SK-N-SH (cell line): ENCODE measurements at regions not wholly inside any gene's neighbourhood (a gene's known extent, or its start where the extent isn't known, plus 50 kb on each side); places are given as distances from the start of the nearest gene placed in this dataset.

Experiments used
- CTCF ChIA-PET: fragments of 300-600, 350-600 bp; formaldehyde crosslinking; extraction: SDS; loops from one replicate; lab custom pipeline; 2021; lab: Yijun Ruan, JAX
- POLR2A ChIA-PET: fragments of 350-600 bp; sonication (Branson Sonifier 250); formaldehyde crosslinking; extraction: SDS; loops from one replicate; lab custom pipeline; 2020; ENCODE audit warnings: antibody characterized with exemption, inconsistent platforms; lab: Yijun Ruan, JAX
- DNase-seq: peaks from one replicate; pipeline ENCODE4 v3.0.0; 2012
- H2AFZ ChIP-seq: fragments of 200-600 bp; sonication (generic); 2 replicates; pipeline ENCODE4 v1.8.1; 2016; ENCODE audit warnings: antibody characterized with exemption, mild to moderate bottlenecking, low read depth
- H3F3A ChIP-seq: fragments of 200-600 bp; sonication (generic); replicated peaks from 2 replicates; pipeline ENCODE3; 2016; ENCODE audit warnings: antibody characterized with exemption, mild to moderate bottlenecking; ENCODE audit not compliant: insufficient read depth
- H3K27ac ChIP-seq, 2 experiments: fragments of 200-500 bp in 1 of 2; fragments of 200-600 bp in 1 of 2; sonication (Bioruptor generic) in 1 of 2; sonication (generic), shearing (Covaris generic) in 1 of 2; 2 replicates each; pipeline versions ENCODE4 v1.5.1 to v1.6.1; 2014 to 2016; ENCODE audit warnings: low read depth in 2 of 2, inconsistent platforms in 1 of 2, low read length in 1 of 2, mild to moderate bottlenecking in 1 of 2, mixed read lengths in 1 of 2
- H3K27me3 ChIP-seq: fragments of 200-600 bp; sonication (generic), shearing (Covaris generic); 2 replicates; pipeline ENCODE4 v1.6.1; 2016; ENCODE audit warnings: mixed run types; ENCODE audit not compliant: insufficient read depth
- H3K36me3 ChIP-seq, 2 experiments: fragments of 200-500 bp in 1 of 2; fragments of 200-600 bp in 1 of 2; sonication (Bioruptor generic) in 1 of 2; sonication (generic) in 1 of 2; replicated peaks in 1 of 2; 2 replicates each; pipeline versions ENCODE3 to v1.5.1; 2014 to 2016; ENCODE audit warnings: low read length in 1 of 2, mild to moderate bottlenecking in 1 of 2; ENCODE audit not compliant: insufficient read depth in 2 of 2, control insufficient read depth in 1 of 2
- H3K4me1 ChIP-seq, 2 experiments: fragments of 200-500 bp in 1 of 2; fragments of 200-600 bp in 1 of 2; sonication (Bioruptor generic) in 1 of 2; sonication (generic), shearing (Covaris generic) in 1 of 2; 2 replicates each; pipeline versions ENCODE4 v1.5.1 to v1.6.1; 2014 to 2016; ENCODE audit warnings: low read depth in 1 of 2, low read length in 1 of 2, mixed run types in 1 of 2; ENCODE audit not compliant: insufficient read depth in 2 of 2, control insufficient read depth in 1 of 2
- H3K4me2 ChIP-seq: fragments of 200-600 bp; sonication (generic), shearing (Covaris generic); 2 replicates; pipeline ENCODE4 v1.6.1; 2017; ENCODE audit warnings: mixed run types
- H3K4me3 ChIP-seq, 2 experiments: fragments of 200-500 bp in 1 of 2; fragments of 200-600 bp in 1 of 2; sonication (Bioruptor generic) in 1 of 2; sonication (generic), shearing (Covaris generic) in 1 of 2; 2 replicates each; pipeline versions ENCODE4 v1.5.1 to v1.8.1; 2014 to 2016; ENCODE audit warnings: low read depth in 2 of 2, inconsistent platforms in 1 of 2, low read length in 1 of 2, mild to moderate bottlenecking in 1 of 2, mixed read lengths in 1 of 2, moderate library complexity in 1 of 2
- H3K79me2 ChIP-seq: fragments of 200-600 bp; sonication (generic); 2 replicates; pipeline ENCODE4 v1.8.1; 2017; ENCODE audit warnings: mild to moderate bottlenecking; ENCODE audit not compliant: insufficient read depth
- H3K9ac ChIP-seq: fragments of 200-600 bp; sonication (generic); 2 replicates; pipeline ENCODE4 v1.6.1; 2017; ENCODE audit warnings: mixed run types
- H3K9me2 ChIP-seq: fragments of 200-600 bp; sonication (generic); 2 replicates; pipeline ENCODE4 v1.6.1; 2017; ENCODE audit warnings: mixed run types
- H3K9me3 ChIP-seq: fragments of 200-600 bp; sonication (generic); 2 replicates; pipeline ENCODE4 v1.6.1; 2017; ENCODE audit warnings: mixed run types, mild to moderate bottlenecking, moderate library complexity
- H4K20me1 ChIP-seq: fragments of 200-600 bp; sonication (generic); 2 replicates; pipeline ENCODE4 v1.6.1; 2017; ENCODE audit warnings: mild to moderate bottlenecking, mixed run types; ENCODE audit not compliant: insufficient read depth
- EZH2phosphoT487 ChIP-seq: fragments of 200-600 bp; sonication (generic); IDR thresholded peaks from 2 replicates; pipeline ENCODE4 v1.6.1; 2017; ENCODE audit warnings: low read depth, mixed run types, mild to moderate bottlenecking, antibody characterized with exemption, moderate library complexity, borderline replicate concordance
- FOXJ3 ChIP-seq: sonication (generic); formaldehyde crosslinking; IDR thresholded peaks from 2 replicates; pipeline ENCODE4 v1.5.1; 2020; ENCODE audit warnings: mild to moderate bottlenecking, missing genetic modification reagents
- MEF2A ChIP-seq: IDR thresholded peaks from 2 replicates; pipeline ENCODE4 v1.4.0; 2012; ENCODE audit warnings: low read depth, borderline replicate concordance
- MXI1 ChIP-seq: IDR thresholded peaks from 2 replicates; pipeline ENCODE4 v1.6.1; 2012; ENCODE audit warnings: mild to moderate bottlenecking, low read depth, low read length, improper control_type of control experiment
- NFIC ChIP-seq: IDR thresholded peaks from 2 replicates; pipeline ENCODE4 v1.4.0; 2012; ENCODE audit warnings: borderline replicate concordance
- NRF1 ChIP-seq: IDR thresholded peaks from 2 replicates; pipeline ENCODE4 v1.6.1; 2012; ENCODE audit warnings: low read depth, mild to moderate bottlenecking, low read length
- POLR2AphosphoS5 ChIP-seq: IDR thresholded peaks from 2 replicates; pipeline ENCODE4 v1.6.1; 2012; ENCODE audit warnings: low read depth, low read length
- RCOR1 ChIP-seq: fragments of 150-350 bp; IDR thresholded peaks from 2 replicates; pipeline ENCODE4 v1.6.1; 2017; ENCODE audit warnings: antibody characterized with exemption, low read length
- RFX5 ChIP-seq: IDR thresholded peaks from 2 replicates; pipeline ENCODE4 v1.6.1; 2012; ENCODE audit warnings: mild to moderate bottlenecking, improper control_type of control experiment, low read length
- SMC3 ChIP-seq: IDR thresholded peaks from 2 replicates; pipeline ENCODE4 v1.6.1; 2012; ENCODE audit warnings: low read depth, low read length, improper control_type of control experiment
- TAF1 ChIP-seq: IDR thresholded peaks from 2 replicates; pipeline ENCODE4 v1.6.1; 2012; ENCODE audit warnings: low read depth, mild to moderate bottlenecking, low read length, moderate library complexity, borderline replicate concordance
- WGBS: methylation state at CpG from one replicate; pipeline ENCODE4 v1.1.6; 2017; ENCODE audit warnings: low lambda C conversion rate; 5-methylcytosine and 5-hydroxymethylcytosine counted together
- TF ChIP-seq, protein P1 (sequence below): IDR thresholded peaks from 2 replicates; pipeline ENCODE4; 2012
- TF ChIP-seq, protein P2 (sequence below): fragments of 150-350 bp; IDR thresholded peaks from 2 replicates; pipeline ENCODE4 v1.6.1; 2016; ENCODE audit warnings: mild to moderate bottlenecking, low read depth, low read length
- TF ChIP-seq, protein P3 (sequence below): IDR thresholded peaks from 2 replicates; pipeline ENCODE4 v1.6.1; 2012; ENCODE audit warnings: mild to moderate bottlenecking, low read depth, low read length, moderate library complexity
- TF ChIP-seq, protein P4 (sequence below): fragments of 200-600 bp; sonication (generic); IDR thresholded peaks from 2 replicates; pipeline ENCODE4 v1.6.1; 2017; ENCODE audit warnings: antibody characterized with exemption, mild to moderate bottlenecking, moderate library complexity
- TF ChIP-seq, protein P5 (sequence below): IDR thresholded peaks from 2 replicates; pipeline ENCODE4 v1.4.0; 2012; ENCODE audit warnings: low read depth

DNA sequence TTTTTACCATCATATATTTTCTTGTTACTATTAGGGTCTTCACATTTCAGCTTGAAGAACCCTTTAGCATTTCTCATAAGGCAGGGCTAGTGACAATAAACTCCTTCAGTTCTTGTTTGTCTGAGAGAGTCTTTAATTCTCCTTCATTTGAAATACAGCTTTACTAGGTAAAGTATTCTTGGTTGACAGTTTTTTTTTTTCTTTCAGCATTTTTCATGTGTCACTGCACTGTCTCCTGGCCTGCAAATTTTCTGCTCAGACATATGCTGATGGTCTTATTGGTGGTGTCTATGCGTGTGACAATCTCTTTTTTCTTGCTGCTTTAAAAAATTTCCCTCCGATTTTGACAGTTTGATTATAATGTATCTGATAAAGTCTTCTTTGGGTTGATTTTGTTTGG, 399.9 kb downstream of the SH3GL2 start:
- H3K27ac ChIP-seq: no peak overlapping the region
- ChIA-PET CTCF (no interaction called here), POLR2A (no interaction called here)
- WGBS: 8% methylated on average over 2 of the region's 2 CpGs
- no peaks in the 10 kb centered on the region for H3K79me2 ChIP-seq
- H3K9ac ChIP-seq: no peak overlapping the region
- H3K9me3 ChIP-seq: 0 out of 2 replicates have a peak, but pooled peaks cover 3% of the 10 kb centered on the region
- no peaks in the 10 kb centered on the region for H4K20me1 ChIP-seq
- H3K9me2 ChIP-seq: no peaks in the 10 kb centered on the region
- no peak overlapping the region for H3K4me2 ChIP-seq
- H3K4me1 ChIP-seq: no peaks in the 10 kb centered on the region
- no peaks in the 10 kb centered on the region for H3K27me3 ChIP-seq
- no peak overlapping the region for H3K4me3 ChIP-seq
- TF ChIP-seq, protein P1, sequence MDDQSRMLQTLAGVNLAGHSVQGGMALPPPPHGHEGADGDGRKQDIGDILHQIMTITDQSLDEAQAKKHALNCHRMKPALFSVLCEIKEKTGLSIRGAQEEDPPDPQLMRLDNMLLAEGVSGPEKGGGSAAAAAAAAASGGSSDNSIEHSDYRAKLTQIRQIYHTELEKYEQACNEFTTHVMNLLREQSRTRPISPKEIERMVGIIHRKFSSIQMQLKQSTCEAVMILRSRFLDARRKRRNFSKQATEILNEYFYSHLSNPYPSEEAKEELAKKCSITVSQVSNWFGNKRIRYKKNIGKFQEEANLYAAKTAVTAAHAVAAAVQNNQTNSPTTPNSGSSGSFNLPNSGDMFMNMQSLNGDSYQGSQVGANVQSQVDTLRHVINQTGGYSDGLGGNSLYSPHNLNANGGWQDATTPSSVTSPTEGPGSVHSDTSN: no peak
- TF ChIP-seq, protein P2, sequence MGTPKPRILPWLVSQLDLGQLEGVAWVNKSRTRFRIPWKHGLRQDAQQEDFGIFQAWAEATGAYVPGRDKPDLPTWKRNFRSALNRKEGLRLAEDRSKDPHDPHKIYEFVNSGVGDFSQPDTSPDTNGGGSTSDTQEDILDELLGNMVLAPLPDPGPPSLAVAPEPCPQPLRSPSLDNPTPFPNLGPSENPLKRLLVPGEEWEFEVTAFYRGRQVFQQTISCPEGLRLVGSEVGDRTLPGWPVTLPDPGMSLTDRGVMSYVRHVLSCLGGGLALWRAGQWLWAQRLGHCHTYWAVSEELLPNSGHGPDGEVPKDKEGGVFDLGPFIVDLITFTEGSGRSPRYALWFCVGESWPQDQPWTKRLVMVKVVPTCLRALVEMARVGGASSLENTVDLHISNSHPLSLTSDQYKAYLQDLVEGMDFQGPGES: no peak
- TF ChIP-seq RFX5 (no peak), TAF1 (no peak), NRF1 (no peak), MEF2A (no peak), EZH2phosphoT487 (no peak), FOXJ3 (CRISPR knock-in tag) (no peak), MXI1 (no peak), RCOR1 (no peak), SMC3 (no peak), NFIC (no peak), POLR2AphosphoS5 (no peak)
- TF ChIP-seq, protein P3, sequence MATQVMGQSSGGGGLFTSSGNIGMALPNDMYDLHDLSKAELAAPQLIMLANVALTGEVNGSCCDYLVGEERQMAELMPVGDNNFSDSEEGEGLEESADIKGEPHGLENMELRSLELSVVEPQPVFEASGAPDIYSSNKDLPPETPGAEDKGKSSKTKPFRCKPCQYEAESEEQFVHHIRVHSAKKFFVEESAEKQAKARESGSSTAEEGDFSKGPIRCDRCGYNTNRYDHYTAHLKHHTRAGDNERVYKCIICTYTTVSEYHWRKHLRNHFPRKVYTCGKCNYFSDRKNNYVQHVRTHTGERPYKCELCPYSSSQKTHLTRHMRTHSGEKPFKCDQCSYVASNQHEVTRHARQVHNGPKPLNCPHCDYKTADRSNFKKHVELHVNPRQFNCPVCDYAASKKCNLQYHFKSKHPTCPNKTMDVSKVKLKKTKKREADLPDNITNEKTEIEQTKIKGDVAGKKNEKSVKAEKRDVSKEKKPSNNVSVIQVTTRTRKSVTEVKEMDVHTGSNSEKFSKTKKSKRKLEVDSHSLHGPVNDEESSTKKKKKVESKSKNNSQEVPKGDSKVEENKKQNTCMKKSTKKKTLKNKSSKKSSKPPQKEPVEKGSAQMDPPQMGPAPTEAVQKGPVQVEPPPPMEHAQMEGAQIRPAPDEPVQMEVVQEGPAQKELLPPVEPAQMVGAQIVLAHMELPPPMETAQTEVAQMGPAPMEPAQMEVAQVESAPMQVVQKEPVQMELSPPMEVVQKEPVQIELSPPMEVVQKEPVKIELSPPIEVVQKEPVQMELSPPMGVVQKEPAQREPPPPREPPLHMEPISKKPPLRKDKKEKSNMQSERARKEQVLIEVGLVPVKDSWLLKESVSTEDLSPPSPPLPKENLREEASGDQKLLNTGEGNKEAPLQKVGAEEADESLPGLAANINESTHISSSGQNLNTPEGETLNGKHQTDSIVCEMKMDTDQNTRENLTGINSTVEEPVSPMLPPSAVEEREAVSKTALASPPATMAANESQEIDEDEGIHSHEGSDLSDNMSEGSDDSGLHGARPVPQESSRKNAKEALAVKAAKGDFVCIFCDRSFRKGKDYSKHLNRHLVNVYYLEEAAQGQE: no peak
- TF ChIP-seq, protein P4, sequence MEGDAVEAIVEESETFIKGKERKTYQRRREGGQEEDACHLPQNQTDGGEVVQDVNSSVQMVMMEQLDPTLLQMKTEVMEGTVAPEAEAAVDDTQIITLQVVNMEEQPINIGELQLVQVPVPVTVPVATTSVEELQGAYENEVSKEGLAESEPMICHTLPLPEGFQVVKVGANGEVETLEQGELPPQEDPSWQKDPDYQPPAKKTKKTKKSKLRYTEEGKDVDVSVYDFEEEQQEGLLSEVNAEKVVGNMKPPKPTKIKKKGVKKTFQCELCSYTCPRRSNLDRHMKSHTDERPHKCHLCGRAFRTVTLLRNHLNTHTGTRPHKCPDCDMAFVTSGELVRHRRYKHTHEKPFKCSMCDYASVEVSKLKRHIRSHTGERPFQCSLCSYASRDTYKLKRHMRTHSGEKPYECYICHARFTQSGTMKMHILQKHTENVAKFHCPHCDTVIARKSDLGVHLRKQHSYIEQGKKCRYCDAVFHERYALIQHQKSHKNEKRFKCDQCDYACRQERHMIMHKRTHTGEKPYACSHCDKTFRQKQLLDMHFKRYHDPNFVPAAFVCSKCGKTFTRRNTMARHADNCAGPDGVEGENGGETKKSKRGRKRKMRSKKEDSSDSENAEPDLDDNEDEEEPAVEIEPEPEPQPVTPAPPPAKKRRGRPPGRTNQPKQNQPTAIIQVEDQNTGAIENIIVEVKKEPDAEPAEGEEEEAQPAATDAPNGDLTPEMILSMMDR: no peak
- TF ChIP-seq, protein P5, sequence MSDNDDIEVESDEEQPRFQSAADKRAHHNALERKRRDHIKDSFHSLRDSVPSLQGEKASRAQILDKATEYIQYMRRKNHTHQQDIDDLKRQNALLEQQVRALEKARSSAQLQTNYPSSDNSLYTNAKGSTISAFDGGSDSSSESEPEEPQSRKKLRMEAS: no peak
- no peaks in the 10 kb centered on the region for H3K36me3 ChIP-seq
- no peak overlapping the region for H2AFZ ChIP-seq
- DNase-seq: no peak
- no peaks in the 10 kb centered on the region for H3F3A ChIP-seq
